Hippocampal formation (tissue), 2 donors: ENCODE measurements at regions not wholly inside any gene's neighbourhood (a gene's known extent, or its start where the extent isn't known, plus 50 kb on each side); places are given as distances from the start of the nearest gene placed in this dataset.
"Not testable (repeated sequence)": the region's sequence is repeated elsewhere in the genome, so short reads cannot be mapped to it uniquely, and the experiment has no call there.

Source experiments
- DNase-seq, 2 donors: peaks; one replicate each; lab custom pipeline; 2025; lab: John Stamatoyannopoulos, UW

GRCh38 chr10:131816941-131817700 is 83.7 kb upstream of the PPP2R2D start:
- DNase-seq, result no peak

DNA sequence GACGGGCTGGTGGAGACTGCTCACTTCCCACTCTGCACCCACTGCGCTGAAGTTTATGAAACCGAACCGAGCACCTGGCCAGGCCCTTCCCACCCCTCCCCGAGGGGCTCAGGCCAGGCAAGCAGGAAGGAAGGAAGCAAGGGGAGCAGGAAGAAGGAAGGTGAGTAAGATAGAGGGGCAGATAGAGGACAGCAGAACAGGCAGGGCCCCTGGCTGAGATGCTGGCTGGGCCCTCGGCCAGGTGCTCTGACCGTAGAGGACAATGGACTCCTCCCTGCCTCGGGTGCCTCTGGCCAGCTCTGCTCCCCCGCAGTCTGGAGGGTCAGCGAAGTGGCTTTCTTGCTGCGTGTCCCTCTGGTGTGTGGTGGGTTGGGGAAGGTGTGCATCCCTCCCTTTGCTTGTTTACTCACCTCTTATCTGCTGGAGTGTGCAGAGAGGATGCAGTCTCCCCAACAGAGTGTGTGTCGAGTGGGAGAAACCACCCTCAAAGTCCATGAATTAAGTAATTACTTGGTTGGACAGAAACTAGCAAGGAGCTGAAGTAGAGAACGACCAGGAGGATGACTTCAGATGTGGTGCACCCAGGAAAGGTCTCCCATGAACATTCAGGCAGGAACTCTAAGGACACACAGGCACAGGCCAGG is 82.8 kb upstream of the PPP2R2D start:
- DNase-seq, result no peak

DNA sequence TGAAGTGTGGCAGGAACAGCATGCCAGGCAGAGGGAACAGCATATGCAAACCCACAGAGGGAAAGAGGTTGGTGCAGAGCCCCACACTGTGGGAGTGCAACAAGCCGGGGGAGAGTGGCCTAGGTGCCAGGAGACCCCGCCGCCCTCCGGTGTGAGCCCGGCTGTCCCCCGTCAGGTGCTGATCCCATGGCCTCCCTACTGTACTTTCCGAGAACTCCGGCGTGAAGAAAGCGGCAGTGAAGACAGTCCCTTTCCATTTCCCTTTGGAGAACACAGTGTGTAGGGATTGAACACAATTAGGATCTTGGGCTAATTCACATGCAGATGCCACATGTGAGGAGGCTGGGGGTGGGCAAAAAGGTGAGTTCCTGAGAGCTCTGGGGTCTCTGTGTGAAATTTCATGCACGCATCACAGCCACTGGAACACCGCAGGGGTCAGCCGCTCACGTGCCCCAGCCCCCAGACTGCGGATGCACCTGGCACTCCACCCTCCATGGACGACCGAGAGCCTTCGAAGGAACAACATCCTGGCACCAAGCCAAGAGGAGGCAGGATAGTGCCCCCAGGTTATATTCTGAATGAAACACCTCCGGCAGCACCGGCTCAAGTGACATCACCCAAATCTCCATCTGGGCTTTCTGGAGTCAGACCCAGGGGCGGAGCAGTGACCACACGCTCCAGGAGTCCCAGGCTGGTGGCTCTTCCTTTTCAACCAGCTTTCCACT is 82.1 kb upstream of the PPP2R2D start:
- DNase-seq, result no peak

GRCh38 chr10:131819241-131820072 is 81.4 kb upstream of the PPP2R2D start:
- DNase-seq, result no peak

DNA sequence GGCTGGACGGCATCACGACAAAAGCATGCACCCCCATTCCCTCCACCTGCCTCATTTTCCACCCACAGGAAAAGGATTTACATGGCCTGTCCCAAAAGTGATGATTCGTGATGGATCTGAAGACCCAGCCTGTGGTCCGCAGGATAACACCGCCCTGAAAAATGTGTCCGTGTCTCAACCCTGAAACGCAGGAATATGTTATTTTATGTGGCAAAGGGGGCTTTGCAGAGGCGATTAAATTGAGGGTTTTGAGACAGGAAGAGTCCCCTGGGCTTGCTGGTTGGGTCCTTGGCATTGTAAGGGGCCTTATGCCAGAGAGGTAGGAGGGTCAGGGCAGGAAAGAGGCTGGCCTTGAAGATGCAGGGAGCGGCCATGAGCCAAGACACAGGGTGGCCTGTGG is 80.2 kb upstream of the PPP2R2D start:
- DNase-seq, result no peak

DNA sequence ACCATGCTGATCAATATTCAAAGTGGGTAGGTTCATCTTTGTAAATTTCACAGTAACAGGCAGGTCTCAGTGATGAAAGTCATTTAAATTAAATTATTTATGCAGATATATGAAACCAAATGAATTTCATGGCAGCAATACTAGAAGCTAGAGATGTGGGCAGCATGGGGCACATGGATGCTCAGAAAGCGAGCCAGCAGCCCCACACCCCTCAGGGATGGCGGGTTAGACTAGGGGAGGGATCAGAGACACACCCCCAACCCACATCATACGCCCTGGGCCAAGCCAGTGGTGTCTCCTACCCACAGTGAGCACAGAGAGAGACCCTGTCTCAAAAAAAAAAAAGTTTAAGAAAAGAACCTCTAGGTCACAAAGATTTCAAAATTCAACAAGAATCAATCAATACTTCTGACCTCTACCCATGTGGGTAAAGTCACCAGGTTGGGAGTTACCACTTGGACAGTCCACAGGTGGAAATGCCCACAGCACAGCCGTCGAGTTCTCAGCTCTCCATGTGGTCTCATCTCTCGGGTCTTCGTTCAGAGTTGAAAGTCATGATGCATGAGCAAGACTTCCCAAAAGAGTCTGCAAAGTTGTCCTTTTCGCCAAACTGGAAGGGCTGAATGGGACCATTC is 79.3 kb upstream of the PPP2R2D start:
- DNase-seq, result no peak

GRCh38 chr10:131822013-131822691 is 78.7 kb upstream of the PPP2R2D start:
- DNase-seq, result no peak

DNA sequence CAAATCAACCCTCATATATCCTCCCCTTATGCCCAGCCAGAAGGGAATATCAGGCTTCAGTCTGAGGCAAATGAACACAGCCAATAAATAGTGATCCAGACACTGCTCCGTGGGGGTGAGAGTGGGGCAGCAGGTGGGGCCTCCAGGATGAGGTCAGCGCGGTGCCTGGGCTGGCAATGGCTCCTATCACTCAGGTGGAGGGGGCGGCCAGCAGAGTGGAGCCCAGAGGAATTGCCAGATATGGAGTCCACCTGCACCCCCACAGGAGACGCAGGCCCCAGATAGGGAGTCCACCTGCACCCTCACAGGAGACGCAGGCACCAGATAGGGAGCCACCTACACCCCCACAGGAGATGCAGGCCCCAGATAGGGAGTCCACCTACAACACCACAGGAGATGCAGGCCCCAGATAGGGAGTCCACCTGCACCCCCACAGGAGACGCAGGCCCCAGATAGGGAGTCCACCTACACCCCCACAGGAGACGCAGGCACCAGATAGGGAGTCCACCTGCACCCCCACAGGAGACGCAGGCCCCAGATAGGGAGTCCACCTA is 78.0 kb upstream of the PPP2R2D start:
- DNase-seq, result no peak

DNA sequence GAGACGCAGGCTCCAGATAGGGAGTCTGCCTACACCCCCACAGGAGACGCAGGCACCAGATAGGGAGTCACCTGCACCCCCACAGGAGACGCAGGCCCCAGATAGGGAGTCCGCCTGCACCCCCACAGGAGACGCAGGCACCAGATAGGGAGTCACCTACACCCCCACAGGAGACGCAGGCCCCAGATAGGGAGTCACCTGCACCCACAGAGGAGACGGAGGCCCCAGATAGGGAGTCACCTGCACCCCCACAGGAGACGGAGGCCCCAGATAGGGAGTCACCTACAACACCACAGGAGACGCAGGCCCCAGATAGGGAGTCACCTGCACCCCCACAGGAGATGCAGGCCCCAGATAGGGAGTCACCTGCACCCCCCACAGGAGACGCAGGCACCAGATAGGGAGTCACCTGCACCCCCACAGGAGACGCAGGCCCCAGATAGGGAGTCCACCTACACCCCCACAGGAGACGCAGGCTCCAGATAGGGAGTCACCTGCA is 77.2 kb upstream of the PPP2R2D start:
- DNase-seq, result not testable (repeated sequence)

- no peak for DNase-seq
Measured at GRCh38 chr10:131824371-131825149, 76.2 kb upstream of the PPP2R2D start.

DNA sequence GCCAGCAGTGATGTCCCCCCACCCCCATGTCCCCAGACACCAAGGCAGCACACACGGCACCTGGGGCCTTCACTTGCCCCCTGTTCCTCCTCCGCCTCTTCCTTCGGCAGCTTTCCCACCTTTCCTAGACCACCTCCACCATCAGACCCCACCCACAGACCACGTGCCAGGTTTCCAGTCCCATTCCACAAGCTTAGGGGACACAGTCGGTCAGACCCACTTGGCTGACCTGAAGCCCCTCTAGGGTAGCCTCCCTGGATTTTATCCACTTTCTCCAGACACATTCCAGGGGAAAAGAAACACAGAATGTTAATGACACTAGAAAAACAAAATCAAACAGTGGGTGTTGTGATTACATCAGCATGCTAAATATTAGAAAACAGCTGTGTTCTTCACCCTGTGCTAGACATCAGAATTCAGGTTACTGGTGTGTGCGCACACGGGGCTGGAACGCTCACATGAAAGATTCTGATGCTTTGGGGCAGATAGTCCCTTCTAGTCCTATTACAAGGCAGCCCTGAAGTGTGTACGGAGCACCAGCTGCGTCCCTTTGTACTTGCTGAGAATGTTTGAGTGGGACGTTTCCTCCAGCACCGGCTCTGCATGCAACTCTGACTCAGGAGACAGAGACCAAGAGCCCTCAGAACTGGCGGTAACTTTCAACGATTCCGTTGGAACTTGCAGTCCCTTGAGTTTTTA is 75.5 kb upstream of the PPP2R2D start:
- no peak for DNase-seq

- DNase-seq, result no peak
Measured at GRCh38 chr10:131825960-131826650, 74.7 kb upstream of the PPP2R2D start.

- DNase-seq, result no peak
Measured at GRCh38 chr10:131829156-131829930, 71.5 kb upstream of the PPP2R2D start.

DNA sequence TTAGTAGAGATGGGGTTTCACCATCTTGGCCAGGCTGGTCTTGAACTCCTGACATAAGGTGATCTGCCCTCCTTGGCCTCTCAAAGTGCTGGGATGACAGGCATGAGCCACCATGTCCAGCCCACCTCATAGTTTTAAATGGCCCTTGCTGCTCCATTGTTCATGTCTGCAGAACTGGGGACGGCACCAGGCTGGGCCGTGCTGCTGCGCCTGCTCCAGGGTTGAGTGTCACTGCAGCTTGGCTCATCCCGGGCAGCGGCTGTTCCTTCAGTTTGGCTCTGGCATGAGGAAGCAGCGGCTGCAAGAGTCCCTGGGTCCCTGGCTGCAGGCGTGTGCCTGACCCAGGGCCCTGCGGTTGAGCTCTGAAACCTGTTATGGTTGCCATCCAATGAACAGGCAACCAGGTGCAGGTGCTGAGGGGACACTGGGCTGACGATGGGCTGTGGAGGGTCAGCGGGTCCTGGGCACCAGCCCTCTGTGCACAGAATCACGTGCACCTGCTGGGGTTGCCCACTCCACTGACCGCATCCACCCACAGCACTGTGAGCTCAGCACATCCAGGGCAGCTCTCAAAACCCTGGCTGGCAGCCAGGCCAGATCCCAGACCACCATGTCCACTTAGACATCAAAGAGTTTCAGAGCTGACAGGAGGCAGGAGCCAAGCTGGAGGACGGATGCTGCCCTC is 70.2 kb upstream of the PPP2R2D start:
- no peak for DNase-seq

DNA sequence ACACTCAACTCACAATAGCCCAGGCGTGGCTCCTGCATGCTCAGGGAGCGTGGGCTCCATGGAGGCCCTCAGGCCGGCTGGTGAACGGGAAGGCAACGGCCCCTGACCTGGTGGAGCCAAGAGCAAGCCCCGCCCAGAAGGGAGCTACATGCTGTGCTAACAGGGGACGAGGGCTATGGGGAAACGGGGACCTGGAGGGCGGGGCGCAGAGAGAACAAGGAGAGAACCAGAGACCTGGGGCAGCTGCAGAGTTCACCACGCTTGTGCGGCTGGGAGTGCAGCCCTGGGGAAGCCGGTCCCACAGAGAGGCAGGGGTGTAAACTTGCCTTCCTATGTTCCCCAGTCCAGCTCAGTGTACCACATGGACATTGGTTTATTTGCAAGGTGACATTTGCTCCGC is 69.2 kb upstream of the PPP2R2D start:
- no peak for DNase-seq

- no peak for DNase-seq
Measured at GRCh38 chr10:131832056-131832685, 68.6 kb upstream of the PPP2R2D start.

- no peak for DNase-seq
Measured at GRCh38 chr10:131833013-131833412, 67.8 kb upstream of the PPP2R2D start.
